ENCODE measurements at regions not wholly inside any gene's neighbourhood (a gene's known extent, or its start where the extent isn't known, plus 50 kb on each side); places are given as distances from the start of the nearest gene placed in this dataset.

DNA sequence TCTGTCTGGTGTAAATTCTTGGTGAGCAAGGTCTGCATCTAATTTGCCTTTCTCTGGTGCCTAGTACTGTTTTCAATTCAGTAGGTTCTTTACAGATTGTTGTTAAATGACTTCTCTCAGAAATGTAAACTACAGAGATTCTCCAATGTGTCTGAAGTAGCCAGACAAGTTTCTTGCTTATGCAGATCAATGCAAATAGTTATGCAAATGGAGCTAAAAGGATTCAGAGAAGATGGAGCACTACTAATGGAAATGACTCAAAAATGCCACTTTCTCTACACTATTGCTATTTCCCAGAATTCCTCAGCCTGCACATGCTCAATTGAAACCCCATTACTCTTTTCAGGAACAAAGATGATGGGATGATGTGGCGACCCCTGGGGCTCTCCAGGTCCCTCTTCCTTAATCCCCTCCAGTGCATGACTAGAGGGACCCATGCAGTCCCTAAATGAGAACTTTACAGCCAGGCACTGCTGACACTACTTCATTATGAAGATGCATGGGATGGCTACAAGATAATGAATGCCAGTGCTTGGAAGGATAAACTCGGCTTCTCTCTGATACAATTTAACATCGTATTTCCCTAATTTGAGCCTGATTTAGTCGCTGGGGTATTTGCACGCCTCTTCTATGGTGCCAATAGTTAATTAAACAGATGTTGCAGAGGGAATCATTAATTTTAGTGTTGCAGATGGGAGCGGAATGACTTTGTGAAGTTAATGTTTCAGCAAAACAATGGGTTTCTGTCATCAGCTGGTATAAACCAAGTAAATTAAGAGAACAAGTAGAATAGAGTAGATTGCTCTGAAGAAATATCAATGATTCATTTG is 753.2 kb downstream of the TLR4 start:
- TF ChIP-seq EZH2 (IDR thresholded peaks at IDR 0.05; ENCODE audit: low read depth), result no peak
- TF ChIP-seq, protein P1, sequence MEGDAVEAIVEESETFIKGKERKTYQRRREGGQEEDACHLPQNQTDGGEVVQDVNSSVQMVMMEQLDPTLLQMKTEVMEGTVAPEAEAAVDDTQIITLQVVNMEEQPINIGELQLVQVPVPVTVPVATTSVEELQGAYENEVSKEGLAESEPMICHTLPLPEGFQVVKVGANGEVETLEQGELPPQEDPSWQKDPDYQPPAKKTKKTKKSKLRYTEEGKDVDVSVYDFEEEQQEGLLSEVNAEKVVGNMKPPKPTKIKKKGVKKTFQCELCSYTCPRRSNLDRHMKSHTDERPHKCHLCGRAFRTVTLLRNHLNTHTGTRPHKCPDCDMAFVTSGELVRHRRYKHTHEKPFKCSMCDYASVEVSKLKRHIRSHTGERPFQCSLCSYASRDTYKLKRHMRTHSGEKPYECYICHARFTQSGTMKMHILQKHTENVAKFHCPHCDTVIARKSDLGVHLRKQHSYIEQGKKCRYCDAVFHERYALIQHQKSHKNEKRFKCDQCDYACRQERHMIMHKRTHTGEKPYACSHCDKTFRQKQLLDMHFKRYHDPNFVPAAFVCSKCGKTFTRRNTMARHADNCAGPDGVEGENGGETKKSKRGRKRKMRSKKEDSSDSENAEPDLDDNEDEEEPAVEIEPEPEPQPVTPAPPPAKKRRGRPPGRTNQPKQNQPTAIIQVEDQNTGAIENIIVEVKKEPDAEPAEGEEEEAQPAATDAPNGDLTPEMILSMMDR (conservative IDR thresholded peaks at IDR 0.05), result no peak
